ENCODE measurements at regions not wholly inside any gene's neighbourhood (a gene's known extent, or its start where the extent isn't known, plus 50 kb on each side); places are given as distances from the start of the nearest gene placed in this dataset.

- in situ Hi-C loops (cut with HindIII; ENCODE audit: low pct_ligation_motif_present, low sequenced_read_pairs): no loop called here
- no peaks in the 10 kb centered on the region for H3K36me3 ChIP-seq (replicated peaks)
Observed at GRCh38 chr18:42412896-42413295, 457.9 kb downstream of the PIK3C3 start.

GRCh38 chr18:42413870-42414269 lies 458.8 kb downstream of the PIK3C3 start:
- H3K36me3 ChIP-seq (replicated peaks): no peaks in the 10 kb centered on the region
- no peak for TF ChIP-seq CTCF (IDR thresholded peaks at IDR 0.05; ENCODE audit: low read depth, low read length, missing control alignments)
- H3K4me3 ChIP-seq (ENCODE audit: low read depth, low read length): no peak overlapping the region
- no peaks in the 10 kb centered on the region for H3K27me3 ChIP-seq (replicated peaks)
- peak; percentile 67 for DNase-seq
- peak overlapping the region; percentile 90 for H3K27ac ChIP-seq
- in situ Hi-C loops (cut with HindIII; ENCODE audit: low pct_ligation_motif_present, low sequenced_read_pairs): no loop called here

More at GRCh38 chr18:42412896-42413295, 457.9 kb downstream of the PIK3C3 start:
- H3K27me3 ChIP-seq (replicated peaks): no peaks in the 10 kb centered on the region
- H3K4me3 ChIP-seq (ENCODE audit: low read depth, low read length): no peak overlapping the region
- peak; percentile 9 for DNase-seq
- H3K27ac ChIP-seq: peak overlapping the region; percentile 48
- TF ChIP-seq CTCF (IDR thresholded peaks at IDR 0.05; ENCODE audit: low read depth, low read length, missing control alignments): no peak

GRCh38 chr18:42414756-42415454 lies 459.9 kb downstream of the PIK3C3 start:
- peak overlapping the region; percentile 90 for H3K27ac ChIP-seq

GRCh38 chr18:42417189-42417588 lies 462.2 kb downstream of the PIK3C3 start:
- Histone ChIP-seq H3K36me3 (replicated peaks) (no peaks in the 10 kb centered on the region), H3K27me3 (replicated peaks) (no peaks in the 10 kb centered on the region), H3K4me3 (ENCODE audit: low read depth, low read length) (no peak overlapping the region), H3K27ac (no peak overlapping the region)
- TF ChIP-seq CTCF (IDR thresholded peaks at IDR 0.05; ENCODE audit: low read depth, low read length, missing control alignments): no peak
- in situ Hi-C loops (cut with HindIII; ENCODE audit: low pct_ligation_motif_present, low sequenced_read_pairs): no loop called here
- DNase-seq: no peak

More at GRCh38 chr18:42414756-42415454, 459.9 kb downstream of the PIK3C3 start:
- peak; percentile 87 for DNase-seq
- Histone ChIP-seq H3K36me3 (replicated peaks) (no peaks in the 10 kb centered on the region), H3K4me3 (ENCODE audit: low read depth, low read length) (no peak overlapping the region), H3K27me3 (replicated peaks) (no peaks in the 10 kb centered on the region)
- TF ChIP-seq CTCF (IDR thresholded peaks at IDR 0.05; ENCODE audit: low read depth, low read length, missing control alignments): no peak
- in situ Hi-C loops (cut with HindIII; ENCODE audit: low pct_ligation_motif_present, low sequenced_read_pairs): no loop called here

GRCh38 chr18:42418121-42418520 lies 463.1 kb downstream of the PIK3C3 start:
- Histone ChIP-seq H3K27me3 (replicated peaks) (no peaks in the 10 kb centered on the region), H3K27ac (no peak overlapping the region), H3K4me3 (ENCODE audit: low read depth, low read length) (no peak overlapping the region), H3K36me3 (replicated peaks) (no peaks in the 10 kb centered on the region)
- TF ChIP-seq CTCF (IDR thresholded peaks at IDR 0.05; ENCODE audit: low read depth, low read length, missing control alignments): no peak
- in situ Hi-C loops (cut with HindIII; ENCODE audit: low pct_ligation_motif_present, low sequenced_read_pairs): no loop called here
- DNase-seq: no peak

- in situ Hi-C loops (cut with HindIII; ENCODE audit: low pct_ligation_motif_present, low sequenced_read_pairs): no loop called here
- Histone ChIP-seq H3K4me3 (ENCODE audit: low read depth, low read length) (no peak overlapping the region), H3K36me3 (replicated peaks) (no peaks in the 10 kb centered on the region), H3K27ac (no peak overlapping the region), H3K27me3 (replicated peaks) (no peaks in the 10 kb centered on the region)
- no peak for TF ChIP-seq CTCF (IDR thresholded peaks at IDR 0.05; ENCODE audit: low read depth, low read length, missing control alignments)
- no peak for DNase-seq
Observed at GRCh38 chr18:42425025-42425424, 470.0 kb downstream of the PIK3C3 start.

Data from brain microvascular endothelial cell (primary cell).